DOHH2 (cell line): ENCODE measurements at regions not wholly inside any gene's neighbourhood (a gene's known extent, or its start where the extent isn't known, plus 50 kb on each side); places are given as distances from the start of the nearest gene placed in this dataset.

Source experiments
- EZH2phosphoT487 ChIP-seq: fragments of 200-600 bp; sonication (generic); IDR thresholded peaks from 2 replicates; pipeline ENCODE4 v1.6.1; 2017; ENCODE audit warnings: borderline replicate concordance, mild to moderate bottlenecking, antibody characterized with exemption, low read length, moderate library complexity, mixed read lengths
- TF ChIP-seq, protein P1 (sequence below): fragments of 200-600 bp; sonication (generic); IDR thresholded peaks from one replicate; pipeline ENCODE4 v1.5.1; 2014; ENCODE audit warnings: antibody characterized with exemption, mild to moderate bottlenecking, low read depth, low read length; ENCODE audit not compliant: poor library complexity, severe bottlenecking

DNA sequence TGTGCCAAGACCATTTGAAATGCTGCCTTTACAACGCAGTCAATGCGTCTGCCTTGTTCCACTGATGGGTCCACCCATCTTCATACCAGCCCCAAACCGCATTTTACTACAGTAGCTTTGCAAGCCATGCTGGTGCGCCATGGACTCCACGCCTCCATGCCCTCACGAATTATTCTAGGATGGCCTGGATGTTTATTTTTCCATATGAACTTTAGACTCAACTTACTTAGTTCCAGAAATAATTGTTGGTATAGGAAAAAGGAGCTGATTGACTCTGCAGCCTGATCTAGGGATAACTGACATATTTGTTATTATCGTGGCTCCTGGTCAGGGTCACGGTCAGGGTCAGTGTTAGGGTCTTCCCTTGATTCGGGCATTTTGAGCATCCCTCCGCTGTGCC lies 70.0 kb upstream of the ZNF469 start:
- TF ChIP-seq, protein P1, sequence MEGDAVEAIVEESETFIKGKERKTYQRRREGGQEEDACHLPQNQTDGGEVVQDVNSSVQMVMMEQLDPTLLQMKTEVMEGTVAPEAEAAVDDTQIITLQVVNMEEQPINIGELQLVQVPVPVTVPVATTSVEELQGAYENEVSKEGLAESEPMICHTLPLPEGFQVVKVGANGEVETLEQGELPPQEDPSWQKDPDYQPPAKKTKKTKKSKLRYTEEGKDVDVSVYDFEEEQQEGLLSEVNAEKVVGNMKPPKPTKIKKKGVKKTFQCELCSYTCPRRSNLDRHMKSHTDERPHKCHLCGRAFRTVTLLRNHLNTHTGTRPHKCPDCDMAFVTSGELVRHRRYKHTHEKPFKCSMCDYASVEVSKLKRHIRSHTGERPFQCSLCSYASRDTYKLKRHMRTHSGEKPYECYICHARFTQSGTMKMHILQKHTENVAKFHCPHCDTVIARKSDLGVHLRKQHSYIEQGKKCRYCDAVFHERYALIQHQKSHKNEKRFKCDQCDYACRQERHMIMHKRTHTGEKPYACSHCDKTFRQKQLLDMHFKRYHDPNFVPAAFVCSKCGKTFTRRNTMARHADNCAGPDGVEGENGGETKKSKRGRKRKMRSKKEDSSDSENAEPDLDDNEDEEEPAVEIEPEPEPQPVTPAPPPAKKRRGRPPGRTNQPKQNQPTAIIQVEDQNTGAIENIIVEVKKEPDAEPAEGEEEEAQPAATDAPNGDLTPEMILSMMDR: no peak
- no peak for TF ChIP-seq EZH2phosphoT487
